AG09319 (cell line): ENCODE measurements at regions not wholly inside any gene's neighbourhood (a gene's known extent, or its start where the extent isn't known, plus 50 kb on each side); places are given as distances from the start of the nearest gene placed in this dataset.

ENCODE experiments used
- DNase-seq: peaks from one replicate; pipeline ENCODE4 v3.0.0-alpha.2; 2010; ENCODE audit warnings: low read depth; ENCODE audit errors: extremely low read depth
- TF ChIP-seq, protein P1 (sequence below): IDR thresholded peaks from 2 replicates; pipeline ENCODE4 v1.5.1; 2011; ENCODE audit warnings: low read depth, mild to moderate bottlenecking, inconsistent platforms, low read length, moderate library complexity

DNA sequence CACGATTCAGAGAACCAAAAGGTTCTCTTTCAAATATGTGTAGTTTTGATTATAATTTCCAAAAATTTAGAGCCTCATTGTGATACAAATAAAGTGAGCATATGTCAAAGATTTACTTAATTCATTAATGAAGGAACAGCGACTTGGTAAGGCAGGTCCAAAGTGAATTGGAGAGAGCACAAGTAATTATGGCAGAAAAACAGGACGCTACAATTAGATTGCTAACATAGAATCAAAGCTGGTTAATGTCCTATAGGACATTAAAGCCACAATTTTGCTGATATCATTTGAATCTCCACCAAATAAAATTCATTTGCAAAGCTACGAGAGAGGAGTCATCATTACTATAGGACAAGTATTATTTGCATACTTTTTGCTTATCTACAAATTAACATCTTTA lies 164.2 kb downstream of the CCER1 start:
- DNase-seq = no peak
- TF ChIP-seq, protein P1, sequence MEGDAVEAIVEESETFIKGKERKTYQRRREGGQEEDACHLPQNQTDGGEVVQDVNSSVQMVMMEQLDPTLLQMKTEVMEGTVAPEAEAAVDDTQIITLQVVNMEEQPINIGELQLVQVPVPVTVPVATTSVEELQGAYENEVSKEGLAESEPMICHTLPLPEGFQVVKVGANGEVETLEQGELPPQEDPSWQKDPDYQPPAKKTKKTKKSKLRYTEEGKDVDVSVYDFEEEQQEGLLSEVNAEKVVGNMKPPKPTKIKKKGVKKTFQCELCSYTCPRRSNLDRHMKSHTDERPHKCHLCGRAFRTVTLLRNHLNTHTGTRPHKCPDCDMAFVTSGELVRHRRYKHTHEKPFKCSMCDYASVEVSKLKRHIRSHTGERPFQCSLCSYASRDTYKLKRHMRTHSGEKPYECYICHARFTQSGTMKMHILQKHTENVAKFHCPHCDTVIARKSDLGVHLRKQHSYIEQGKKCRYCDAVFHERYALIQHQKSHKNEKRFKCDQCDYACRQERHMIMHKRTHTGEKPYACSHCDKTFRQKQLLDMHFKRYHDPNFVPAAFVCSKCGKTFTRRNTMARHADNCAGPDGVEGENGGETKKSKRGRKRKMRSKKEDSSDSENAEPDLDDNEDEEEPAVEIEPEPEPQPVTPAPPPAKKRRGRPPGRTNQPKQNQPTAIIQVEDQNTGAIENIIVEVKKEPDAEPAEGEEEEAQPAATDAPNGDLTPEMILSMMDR = no peak

- no peak for DNase-seq
Measured at GRCh38 chr12:90773491-90773890, 181.5 kb downstream of the CCER1 start.

GRCh38 chr12:90770861-90771260 lies 184.1 kb downstream of the CCER1 start:
- TF ChIP-seq, protein P1 = no peak
- no peak for DNase-seq

More at GRCh38 chr12:90773491-90773890, 181.5 kb downstream of the CCER1 start:
- TF ChIP-seq, protein P1 = no peak

DNA sequence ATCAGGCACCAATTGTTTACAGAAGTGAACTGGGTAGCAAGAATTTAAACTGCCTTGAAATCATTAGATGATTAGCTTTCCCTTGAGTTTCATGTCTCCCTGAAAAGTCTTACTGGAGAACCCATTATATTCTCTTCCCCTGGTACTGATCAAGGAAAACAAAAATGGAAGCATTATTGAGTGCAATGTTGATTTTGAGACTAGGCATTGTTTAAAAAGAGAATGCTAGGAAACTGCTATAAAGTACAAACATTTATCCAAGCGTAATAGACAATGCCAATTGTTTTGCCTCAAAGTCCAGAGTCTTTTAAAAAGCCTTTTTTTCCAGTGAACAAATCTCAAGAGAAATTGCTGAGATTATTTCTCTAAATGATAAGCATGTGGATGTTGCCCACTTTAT lies 197.0 kb downstream of the CCER1 start:
- no peak for DNase-seq
- TF ChIP-seq, protein P1 = no peak

DNA sequence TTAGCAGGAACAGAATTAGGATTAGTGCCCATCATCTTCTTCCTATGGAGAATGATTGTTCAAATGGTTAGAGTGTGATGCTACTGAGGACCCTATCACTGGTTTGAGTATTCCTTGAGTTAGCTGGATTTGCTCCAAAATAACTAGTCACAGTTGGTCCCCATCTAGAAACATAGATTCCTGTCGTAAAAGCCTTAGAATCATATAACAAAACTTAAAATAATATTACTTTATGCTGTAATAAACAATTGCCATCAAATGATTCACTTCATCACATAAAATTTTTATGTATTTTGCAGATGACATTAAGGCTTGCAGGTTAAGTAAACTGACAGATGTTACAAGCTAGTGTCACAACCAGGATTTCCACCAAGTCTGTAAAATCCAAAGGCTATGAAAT lies 209.8 kb downstream of the CCER1 start:
- DNase-seq = no peak

DNA sequence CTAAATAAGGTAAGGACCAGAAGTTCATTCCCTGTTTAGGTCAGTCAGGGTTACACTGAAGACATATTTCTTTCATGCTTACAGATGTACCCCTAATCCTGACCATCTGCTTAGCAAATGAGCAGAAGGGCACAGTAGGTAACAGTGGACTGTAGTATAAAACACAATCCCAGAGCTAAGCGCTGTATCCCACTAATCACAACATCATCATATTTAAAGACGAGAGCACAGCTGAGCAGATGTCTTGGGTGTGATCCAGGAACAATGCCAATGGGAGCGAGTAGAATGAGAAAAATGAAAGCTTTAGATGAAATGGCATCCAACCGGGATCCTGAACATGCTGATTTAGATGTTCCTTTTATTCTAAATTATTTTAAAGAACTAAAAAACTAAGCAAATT lies 213.4 kb downstream of the CCER1 start:
- TF ChIP-seq, protein P1 = no peak
- DNase-seq = no peak

More for the DNA sequence above, 209.8 kb downstream of the CCER1 start:
- TF ChIP-seq, protein P1 = no peak

- DNase-seq = no peak
Measured at GRCh38 chr12:90729736-90730135, 225.2 kb downstream of the CCER1 start.

More at GRCh38 chr12:90729736-90730135, 225.2 kb downstream of the CCER1 start:
- TF ChIP-seq, protein P1 = no peak
